ENCODE measurements at regions not wholly inside any gene's neighbourhood (a gene's known extent, or its start where the extent isn't known, plus 50 kb on each side); places are given as distances from the start of the nearest gene placed in this dataset.
"Not testable (repeated sequence)": the region's sequence is repeated elsewhere in the genome, so short reads cannot be mapped to it uniquely, and the experiment has no call there.

DNA sequence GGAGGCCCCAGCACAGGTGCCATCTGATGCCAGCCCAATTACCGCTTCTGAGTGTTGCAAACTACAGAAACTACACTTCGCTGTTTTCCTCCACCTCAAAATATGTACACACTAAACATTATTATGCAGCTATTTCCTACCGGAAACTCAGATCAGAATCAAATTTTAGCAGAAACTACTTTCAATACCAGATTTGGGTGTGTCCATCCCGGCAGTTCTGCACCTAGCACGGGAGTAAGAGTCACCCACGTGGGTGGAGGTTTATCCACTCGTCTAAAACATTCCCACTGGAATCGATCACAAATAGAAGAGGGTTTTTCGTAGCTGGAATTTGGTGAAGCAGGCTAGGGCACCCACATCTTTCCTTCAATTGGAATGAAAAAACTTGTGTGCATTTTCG is 214.4 kb upstream of the PRKCQ start:
- DNase-seq, result no peak

DNA sequence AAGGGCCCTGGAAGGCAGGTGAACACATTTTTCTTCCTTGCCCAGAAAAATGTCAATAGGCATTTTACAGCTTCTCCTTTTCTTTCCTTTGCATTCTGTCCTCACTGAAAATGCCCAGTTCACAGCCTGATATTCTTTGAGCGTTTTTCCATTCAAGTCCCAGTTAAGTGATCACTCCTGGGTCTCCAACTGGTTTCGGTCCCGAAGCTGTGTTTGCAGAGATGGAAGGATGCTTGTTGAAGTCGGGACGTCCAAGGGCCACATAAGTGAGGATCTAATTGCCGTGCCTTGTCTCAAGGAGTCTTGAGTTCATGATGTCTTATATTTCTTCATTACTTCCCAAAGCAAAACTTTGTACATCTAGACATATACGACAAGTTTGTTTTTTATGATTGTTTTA is 208.7 kb upstream of the PRKCQ start:
- no peak for DNase-seq

DNA sequence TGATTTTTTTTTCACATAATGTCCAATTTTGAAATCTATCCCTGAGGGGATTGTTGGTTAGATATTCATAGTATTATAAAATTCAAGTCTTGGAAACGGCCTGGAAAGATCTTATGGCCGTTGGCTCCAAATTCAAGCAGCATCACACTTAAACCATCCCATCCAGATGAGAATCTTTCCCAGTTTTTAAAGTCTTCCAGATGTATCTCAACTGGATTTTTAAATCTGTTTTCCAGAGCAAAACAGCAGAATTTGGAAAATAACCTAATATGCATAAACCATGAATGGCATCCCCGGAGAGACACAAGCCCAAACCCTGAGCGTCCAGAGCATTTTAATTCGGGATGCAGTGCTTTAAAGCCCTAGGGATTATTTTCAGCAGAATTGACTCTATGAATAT is 208.2 kb upstream of the PRKCQ start:
- no peak for DNase-seq

DNA sequence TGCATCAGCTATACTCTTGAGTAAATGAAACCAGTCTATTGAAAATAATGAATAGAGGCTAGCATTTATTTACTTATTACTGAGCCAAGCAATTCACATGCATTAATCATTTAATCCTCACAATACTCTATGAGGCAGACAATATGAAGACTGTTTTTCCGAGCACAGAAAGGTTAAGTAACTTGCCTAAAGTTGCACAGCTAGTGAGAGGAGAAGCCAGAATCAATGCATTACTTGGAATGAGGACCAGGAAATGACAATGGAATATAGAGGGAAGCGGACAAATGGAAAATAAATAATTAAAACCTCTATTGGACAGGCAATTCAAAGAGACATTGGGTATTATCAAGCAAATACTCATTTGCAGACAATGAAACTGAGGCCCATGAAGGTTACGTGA is 207.6 kb upstream of the PRKCQ start:
- DNase-seq, result no peak

DNA sequence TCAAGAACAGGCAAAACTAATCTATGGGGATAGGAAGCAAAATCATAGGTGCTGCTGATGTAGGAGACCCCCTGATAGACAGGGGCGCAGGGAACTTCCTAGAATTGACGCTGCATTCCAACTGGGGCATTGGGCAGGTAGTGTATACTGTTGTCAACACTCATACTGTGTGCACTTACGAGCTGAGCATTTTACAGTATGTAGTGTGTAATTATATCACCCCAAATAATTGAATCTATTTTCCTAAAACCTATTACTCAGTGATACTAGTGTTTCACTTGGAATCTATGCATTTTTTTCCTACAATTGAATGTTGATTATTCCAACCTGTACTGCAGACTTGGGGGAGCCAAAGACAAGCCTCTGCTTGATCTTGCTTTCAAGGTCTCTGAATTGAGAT is 207.0 kb upstream of the PRKCQ start:
- DNase-seq, result no peak

DNA sequence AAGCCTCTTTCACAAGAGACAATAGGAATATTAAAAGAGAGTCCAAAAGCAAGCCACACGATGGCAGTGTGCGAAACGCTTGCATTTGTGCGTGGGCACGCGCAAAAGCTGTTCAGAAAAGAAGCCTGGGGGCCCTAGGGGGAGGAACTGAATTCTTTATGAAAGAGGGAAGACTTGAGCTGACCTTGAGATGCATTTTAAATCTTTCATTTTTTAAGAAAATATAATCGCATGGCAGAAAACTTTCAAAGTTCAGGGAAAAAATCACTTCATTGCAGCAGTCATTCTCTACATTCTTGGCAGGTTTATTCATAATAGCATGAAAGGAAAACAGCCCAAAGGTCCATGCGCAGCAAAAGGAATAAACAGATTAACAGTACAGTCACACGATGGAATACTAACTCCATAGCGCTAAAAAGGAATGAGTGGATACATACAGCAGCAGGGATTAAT is 206.5 kb upstream of the PRKCQ start:
- DNase-seq, result no peak

DNA sequence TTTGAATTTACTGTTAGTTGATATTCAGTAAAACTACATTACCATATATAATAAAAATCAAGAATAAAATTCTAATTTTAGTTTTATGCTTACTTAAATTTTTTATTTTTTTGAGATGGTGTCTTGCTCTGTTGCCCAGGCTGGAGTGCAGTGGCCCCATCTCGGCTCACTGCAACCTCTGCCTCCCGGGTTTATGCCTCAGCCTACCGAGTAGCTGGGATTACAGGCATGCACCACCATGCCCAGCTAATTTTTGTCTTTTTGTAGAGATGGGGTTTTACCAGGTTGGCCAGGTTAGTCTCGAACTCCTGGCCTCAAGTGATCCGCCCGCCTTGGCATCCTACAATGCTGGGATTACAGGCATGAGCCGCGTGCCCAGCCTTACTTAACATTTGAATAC is 204.4 kb upstream of the PRKCQ start:
- DNase-seq, result not testable (repeated sequence)

DNA sequence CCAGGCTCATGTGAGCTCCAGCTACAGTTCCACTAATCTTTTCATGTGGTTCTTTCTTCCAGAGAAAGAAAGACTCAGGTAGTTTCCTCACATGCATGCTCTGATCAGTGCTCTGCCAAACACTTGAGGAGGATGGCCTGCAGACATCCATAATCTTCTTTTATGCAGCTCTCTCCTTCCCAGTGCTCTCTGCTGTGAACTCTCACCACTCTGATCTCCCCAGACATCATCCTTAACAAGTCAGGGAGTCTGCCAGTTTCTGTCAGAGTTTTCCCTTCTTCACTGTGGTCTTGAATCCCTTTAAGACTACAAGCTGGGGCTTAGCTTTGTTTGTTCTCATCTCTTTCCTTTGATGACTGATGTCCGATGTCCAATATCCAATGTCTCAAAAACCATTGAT is 203.4 kb upstream of the PRKCQ start:
- no peak for DNase-seq

DNA sequence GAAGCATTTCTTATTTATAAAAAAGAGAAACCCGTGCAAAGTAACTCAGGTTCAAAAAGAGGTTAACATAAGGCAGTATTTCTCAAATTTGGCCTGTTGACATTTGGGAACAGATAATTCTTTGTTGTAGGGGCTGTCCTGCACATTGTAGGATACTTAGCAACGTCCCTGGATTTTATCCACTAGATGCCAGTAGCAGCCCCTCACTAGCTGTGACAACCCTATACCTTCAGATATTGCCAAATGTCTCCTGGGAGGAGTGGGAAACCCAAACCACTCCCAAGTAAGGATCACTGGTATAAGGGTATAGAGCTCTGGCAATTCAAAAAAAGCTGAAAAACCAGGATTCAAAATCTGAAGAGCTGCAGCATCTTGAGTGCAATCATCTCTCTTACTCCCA is 202.3 kb upstream of the PRKCQ start:
- DNase-seq, result no peak

DNA sequence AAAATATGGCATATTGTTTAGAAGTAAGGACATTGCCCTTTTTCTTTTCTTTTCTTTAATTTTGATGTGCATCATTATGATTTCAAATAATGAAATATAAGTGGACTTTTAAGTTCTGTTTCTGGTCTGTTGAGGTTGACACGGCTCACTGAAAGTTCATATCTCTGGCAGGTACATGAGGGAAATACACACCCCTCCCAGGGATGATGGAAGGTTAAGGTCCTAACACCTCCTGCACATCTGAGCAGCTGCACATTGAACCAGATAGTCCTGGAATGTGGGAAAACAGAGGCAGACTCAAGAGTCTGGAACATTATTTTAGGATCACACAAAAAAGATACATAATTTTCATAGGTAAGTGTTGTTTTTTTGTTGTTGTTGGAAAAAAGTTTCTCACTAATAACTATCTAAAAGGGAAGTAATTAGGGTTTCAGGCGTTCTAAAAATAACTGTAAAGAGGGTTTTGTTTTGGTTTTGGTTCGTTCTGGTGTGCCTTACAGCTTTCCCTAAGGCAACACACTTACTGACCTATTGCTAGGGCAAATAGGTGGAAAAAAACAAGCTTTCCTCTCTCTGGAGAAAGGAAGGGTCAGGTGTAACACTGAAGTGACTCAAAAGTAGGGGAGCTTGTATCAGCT is 201.2 kb upstream of the PRKCQ start:
- no peak for DNase-seq

DNA sequence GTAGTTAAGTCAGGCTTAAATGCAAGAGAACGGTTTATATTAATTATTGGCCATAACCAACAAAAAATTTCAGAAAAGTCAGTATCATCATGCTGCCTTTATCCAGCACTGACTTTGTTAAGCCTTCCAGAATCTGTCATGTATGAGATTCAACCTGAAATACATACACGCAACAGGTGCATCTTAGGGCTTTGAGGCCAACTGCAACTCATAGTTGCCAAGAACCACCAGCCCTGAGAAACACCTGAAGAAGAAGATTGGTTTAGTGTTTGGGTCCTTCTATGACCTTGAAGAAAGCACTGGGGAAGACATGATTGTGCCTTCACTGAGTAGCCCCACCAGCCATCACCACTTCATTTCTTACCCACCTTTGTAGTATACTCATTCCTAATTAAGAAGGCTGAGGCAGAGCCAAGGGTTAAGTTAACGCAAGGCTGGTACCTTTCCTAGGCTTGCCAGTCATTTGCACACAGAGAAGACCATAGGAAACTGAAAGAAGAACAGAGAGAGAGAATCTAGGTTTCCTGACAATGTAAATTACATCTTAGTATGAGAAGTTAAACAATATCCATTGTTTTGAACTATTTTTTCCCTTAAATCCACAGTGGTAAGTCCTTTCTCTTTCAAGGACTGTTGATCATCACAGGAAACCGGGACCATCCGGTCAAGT is 200.1 kb upstream of the PRKCQ start:
- DNase-seq, result no peak

DNA sequence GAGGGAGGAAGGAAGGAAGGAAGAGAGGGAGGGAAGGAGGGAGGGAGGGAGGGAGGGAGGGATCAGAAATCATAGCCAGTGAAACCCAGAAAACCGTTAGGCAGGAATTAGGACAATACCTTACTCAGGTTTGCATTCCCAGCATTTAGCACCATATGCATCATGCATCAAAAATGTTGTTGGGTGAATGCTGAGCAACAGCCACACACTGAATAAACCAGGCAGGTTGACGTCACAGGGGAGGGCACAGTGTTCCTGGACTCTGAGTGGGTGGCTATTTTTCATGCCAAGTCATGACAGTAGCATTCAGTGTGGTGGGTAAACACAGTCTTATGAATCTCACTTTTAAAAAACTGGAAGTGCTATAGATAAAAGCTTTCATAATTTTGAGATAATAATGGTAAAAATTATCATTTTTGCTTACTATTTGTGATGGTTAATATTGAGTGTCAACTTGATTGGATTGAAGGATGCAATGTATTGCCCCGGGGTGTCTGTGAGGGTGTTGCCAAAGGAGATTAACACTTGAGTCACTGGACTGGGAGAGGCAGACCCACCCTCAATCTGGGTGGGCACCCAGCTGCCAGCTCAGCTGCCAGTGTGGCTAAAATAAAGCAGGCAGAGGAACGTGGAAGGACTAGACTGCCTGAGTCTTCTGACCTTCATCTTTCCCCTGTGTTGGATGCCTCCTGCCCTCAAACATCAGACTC is 199.1 kb upstream of the PRKCQ start:
- DNase-seq, result no peak

DNA sequence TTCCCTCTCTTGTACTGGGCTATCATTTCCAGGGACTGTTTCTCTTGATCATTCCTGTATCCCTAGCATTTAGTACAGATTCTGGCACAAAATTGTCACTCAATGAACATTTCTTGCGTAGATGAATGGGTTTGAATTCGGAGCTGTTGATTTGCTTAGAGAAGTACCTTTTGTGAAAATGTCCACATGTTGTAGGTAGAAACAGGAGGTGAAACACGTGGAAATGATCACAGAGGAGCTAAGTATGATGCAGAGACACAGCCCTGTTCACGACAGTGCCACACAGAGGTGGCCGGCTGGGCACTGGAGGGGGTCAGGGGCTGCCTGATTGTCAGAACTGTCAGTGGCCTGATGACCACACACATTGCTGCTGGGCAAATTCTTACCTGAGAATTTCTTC is 196.1 kb upstream of the PRKCQ start:
- no peak for DNase-seq

DNA sequence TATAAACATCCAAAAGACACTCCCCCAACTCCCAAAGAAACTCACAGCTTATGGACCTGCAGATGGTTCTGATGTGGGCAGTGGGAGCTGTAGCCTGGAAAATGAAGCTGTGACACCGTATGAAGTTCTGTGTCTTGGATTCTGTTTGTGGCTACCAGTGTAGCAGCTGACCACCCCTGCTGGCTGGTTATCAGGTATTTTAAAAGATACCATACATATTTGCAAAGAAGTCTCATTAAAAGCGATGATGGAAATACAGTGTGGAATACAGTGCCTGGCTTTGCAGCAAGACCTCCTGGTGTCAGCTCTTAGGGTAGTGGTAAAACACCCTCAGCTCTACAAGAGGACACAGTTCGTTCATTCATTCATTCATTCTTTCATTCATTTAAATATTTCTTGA is 194.3 kb upstream of the PRKCQ start:
- DNase-seq, result no peak

DNA sequence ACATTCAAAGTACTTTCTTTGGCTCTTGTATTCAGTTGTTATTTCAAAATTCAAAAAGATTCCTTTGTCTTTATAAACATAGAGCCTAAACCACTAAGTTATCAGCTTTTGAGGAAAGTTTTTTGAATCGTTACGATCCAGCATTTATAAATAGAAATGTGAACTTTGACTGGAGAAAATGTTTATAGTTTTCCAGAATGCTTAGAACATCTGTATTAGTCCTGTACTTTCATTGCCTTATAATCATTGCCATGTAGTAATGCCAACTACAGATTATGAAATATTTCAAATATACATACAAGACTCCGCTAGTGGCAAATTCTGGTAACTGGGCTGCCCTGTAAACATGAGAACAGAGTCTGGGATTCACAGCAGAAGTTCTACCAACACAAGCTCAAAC is 191.3 kb upstream of the PRKCQ start:
- DNase-seq, result no peak

DNA sequence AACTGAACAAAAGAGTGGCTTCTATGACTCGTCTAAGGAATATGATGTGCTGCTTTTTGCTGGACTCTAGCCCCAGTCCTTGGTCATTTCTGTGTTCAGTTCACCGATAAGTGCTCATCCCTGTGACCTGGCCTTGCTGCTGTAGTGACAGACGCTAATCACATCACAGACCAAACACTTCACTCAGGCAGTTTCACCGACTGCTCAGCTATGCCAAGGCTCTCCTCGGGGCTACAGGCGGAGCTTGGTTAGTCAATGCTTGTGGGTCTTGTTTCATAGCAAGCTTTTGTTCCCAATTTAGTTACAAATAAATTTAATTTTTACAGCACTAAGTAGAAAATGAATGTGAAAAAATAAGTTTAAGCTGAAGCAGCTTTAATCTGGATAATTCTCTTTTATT is 190.8 kb upstream of the PRKCQ start:
- DNase-seq, result no peak

DNA sequence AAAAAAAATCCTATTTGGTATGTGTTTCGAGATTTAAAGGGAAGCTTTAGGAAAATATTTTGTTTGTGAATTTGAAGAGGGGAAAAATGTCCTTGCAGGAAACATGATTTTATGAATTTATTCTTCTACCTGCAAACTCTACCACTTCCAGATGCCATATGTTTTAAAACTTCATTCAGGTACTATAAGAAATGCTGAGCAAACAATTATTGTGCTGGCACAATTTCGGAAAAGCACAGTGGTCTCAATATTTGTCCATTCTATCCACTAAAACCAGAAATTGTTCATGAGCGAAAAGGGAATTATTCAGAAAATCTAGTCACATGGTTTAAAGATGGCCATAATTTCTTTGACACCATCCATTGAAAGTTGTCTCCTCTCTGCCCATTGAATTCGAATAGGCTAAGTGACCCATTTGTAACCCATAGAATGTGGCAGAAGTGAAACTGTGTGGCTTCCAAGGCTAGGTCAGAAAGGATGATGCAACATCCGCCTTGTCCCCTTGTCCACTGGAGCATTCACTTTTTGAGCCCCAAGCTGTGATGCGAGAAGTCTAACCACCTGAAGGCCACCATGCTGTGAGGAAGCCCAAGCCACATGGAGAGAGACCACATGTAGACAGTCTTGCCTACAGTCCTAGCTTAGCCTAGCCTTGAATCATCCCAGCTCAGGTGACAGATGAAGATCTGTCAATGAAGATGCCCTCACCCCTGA is 189.8 kb upstream of the PRKCQ start:
- no peak for DNase-seq

DNA sequence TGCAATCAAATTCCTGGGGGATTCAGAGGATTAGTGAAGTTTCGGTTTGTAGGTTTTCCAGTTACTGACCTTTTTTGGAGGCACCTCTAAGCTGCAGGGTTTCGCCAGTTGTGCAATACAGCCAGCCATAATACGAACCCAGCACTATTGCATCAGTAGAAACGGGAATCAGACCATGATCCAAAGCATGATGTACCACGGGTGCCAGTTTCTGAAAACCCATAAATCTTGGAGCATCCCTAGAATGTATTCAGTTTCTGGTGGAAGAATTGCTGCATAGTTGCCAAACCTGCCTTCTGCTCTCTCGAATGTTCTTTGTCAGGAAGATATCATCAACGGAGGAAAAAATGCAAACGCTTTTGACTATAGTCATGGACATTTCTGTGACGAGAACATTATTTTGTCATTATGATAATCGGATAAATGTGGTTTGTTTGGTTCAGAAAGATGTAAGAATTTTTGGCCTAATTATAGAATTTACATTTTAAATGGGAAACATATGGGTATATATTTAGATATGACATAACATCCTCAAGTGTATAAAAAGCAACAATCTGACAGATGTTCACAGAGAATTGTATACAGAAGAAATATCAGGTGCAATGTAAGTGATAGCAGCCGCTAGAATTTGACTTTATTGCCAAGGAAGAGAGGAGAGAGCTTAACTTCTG is 186.2 kb upstream of the PRKCQ start:
- no peak for DNase-seq

DNA sequence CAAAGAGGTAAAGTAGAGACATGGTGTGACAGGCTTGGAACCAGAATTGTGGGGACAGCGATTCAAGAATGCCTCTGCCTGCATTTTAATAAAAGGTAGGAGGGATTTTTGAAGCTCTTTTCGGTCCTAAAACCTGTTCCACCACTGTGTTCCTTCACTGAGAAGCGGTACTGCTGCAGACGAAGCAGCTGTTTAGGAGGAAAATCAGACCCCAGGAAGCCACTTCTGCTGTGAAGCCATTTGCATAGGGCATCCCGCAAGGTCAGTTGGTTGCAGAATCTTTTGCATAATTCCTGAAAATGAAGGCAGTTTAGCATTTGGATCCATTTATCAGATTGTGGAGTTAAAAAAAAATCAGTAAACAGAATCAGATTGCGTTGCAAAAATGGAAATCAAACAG is 183.3 kb upstream of the PRKCQ start:
- no peak for DNase-seq

DNA sequence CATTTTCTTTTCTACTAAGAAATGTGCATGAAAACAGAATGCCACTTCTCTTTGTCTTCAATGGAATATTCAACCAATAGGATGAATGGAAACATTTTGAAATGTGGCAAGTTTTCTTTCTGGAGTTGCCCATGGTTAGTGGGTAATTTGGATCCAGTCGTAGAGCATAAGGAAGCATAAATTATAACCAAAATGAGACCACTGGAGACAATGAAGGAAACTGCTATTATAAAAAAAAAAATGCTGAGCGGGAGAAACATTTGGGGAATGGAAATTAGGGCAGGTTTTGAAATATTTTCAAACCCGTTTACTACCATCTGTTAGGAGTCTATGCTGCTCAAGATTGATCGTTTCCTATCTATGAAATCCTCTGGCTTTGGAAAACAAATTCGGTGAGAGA is 182.9 kb upstream of the PRKCQ start:
- DNase-seq, result no peak

DNA sequence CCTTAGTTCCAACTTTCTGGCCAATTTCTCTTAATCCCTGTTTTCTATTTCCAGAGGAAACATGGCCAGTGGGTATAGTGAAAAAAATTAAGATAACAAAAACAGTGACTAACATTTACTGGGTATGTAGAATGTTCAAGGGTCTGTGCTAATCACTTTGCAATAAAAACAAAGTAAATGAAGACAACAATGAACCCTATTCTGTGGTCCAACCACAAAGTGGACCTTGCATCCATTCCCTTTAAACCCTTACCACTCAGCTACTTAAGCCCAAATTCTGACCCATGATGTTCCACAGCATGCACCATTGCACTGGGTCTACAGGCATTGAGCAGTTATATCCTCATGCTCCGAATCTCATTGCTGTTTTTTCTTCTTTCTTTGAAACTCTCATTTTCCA is 179.9 kb upstream of the PRKCQ start:
- DNase-seq, result no peak

DNA sequence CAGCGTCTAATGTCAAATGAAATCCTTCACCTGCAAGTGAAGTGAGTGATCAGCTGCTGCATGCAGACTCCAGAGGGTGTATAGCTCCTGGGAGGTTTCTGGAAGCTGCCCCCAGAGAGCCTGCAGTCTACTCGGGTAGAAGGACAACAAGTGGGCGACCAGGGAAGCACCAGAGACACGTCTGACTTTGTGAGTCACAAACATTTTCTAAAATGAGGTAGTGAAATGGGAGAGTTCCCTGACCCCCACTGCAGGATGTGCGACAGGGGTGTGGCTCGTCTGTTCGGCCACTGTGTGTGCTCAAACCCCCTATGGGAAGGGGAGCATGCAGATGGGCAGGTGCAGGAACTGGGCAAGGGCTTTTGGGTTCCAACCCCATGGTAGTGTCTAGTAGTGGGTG is 177.1 kb upstream of the PRKCQ start:
- no peak for DNase-seq

DNA sequence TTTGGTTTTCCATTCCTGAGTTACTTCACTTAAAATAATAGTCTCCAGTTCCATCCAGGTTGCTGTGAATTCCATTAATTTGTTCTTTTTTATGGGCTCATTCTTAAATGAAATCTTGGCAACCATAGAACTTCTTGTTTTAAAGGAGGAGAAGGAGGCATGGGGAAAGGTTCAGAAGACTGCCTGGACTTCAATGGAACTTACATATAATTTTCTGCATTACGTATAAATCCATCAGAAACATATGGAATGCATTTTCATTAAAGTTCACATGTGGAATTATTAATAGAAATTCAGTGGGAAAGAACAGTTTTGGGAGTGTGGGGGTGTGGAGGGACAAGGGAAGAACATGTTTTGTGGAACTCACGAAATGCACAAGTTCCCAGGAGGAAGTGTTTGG is 176.6 kb upstream of the PRKCQ start:
- no peak for DNase-seq
